Sigmoid colon (tissue), 4 donors: ENCODE measurements at regions not wholly inside any gene's neighbourhood (a gene's known extent, or its start where the extent isn't known, plus 50 kb on each side); places are given as distances from the start of the nearest gene placed in this dataset.

Experiments used
- EP300 ChIP-seq, 4 donors: sonication (generic); formaldehyde crosslinking; IDR thresholded peaks; one replicate each; pipeline ENCODE4 v1.6.1; 2017; ENCODE audit warnings: antibody characterized with exemption in 4 of 4
- TF ChIP-seq, protein P1 (sequence below), 4 experiments: fragments of 450-650 bp in 3 of 4; fragments of 200-600 bp in 1 of 4; IDR thresholded peaks; one replicate each; pipeline ENCODE4 v1.5.1; 2016 to 2019; ENCODE audit warnings: antibody characterized with exemption in 4 of 4, mild to moderate bottlenecking in 3 of 4, moderate library complexity in 2 of 4

DNA sequence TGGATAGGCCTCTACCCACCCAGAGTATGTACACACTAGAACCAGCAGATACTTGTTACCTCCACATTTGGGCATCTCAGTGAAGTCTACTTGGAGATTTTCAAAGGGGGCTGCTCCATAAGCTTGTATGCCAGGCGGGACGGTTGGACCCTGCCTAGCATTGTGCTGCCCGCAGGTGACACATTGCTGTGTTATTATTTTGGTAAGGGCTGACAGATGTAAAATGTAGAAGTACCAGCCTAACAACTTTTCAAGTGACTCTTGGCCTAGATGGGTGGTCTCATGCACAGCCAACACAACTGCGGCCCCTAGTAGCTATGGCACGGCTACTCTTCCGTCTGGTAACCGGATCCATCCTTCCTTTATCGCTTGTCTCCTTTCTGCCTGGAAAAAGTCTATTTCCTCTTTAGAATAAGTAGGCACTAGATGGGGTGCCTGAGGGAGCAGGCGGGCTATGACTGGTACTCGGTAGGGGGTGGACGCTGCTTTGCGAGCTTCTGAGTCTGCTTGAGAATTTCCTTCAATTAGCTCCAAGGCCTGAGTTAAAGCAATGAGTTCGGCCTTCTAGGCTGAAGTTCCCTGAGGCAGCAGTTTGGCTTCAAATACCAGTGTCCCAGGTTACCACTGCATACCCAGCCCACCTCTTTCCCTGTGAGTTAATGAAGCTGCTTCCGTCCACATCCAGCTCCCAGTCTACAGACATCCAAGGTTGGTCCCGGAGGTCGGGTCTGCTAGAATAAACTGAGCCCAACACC is 405.3 kb downstream of the TGFB2 start:
- TF ChIP-seq, protein P1, sequence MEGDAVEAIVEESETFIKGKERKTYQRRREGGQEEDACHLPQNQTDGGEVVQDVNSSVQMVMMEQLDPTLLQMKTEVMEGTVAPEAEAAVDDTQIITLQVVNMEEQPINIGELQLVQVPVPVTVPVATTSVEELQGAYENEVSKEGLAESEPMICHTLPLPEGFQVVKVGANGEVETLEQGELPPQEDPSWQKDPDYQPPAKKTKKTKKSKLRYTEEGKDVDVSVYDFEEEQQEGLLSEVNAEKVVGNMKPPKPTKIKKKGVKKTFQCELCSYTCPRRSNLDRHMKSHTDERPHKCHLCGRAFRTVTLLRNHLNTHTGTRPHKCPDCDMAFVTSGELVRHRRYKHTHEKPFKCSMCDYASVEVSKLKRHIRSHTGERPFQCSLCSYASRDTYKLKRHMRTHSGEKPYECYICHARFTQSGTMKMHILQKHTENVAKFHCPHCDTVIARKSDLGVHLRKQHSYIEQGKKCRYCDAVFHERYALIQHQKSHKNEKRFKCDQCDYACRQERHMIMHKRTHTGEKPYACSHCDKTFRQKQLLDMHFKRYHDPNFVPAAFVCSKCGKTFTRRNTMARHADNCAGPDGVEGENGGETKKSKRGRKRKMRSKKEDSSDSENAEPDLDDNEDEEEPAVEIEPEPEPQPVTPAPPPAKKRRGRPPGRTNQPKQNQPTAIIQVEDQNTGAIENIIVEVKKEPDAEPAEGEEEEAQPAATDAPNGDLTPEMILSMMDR (IDR thresholded peaks at IDR 0.05) = no peak
- TF ChIP-seq EP300 (IDR thresholded peaks at IDR 0.05) = no peak
